Inflammatory macrophage treated with lipopolysaccharide for 1 hour (primary cell): ENCODE measurements at regions not wholly inside any gene's neighbourhood (a gene's known extent, or its start where the extent isn't known, plus 50 kb on each side); places are given as distances from the start of the nearest gene placed in this dataset.

ENCODE experiments used
- DNase-seq, 2 donors: peaks; one replicate each; pipeline ENCODE4 v3.0.0-alpha.2; 2020 to 2022

DNA sequence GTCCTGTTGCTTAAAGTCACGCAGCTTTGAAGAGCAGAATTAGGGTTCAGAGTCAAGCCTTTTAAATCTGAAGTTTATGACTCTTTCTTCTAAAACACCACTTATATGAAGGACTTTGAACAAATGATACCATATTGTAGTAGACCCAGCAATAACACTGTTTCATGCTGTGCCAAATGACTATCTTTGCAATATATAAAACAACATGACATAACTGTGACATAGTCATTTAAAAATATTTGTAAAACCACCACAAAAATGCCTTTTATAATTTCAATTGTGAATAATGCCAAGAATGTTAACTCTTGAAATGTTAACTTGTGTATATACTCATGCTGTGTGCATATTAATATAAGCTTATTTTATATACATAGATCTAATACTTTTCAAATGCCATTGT, 452.1 kb upstream of the NEGR1 start:
- no peak for DNase-seq

DNA sequence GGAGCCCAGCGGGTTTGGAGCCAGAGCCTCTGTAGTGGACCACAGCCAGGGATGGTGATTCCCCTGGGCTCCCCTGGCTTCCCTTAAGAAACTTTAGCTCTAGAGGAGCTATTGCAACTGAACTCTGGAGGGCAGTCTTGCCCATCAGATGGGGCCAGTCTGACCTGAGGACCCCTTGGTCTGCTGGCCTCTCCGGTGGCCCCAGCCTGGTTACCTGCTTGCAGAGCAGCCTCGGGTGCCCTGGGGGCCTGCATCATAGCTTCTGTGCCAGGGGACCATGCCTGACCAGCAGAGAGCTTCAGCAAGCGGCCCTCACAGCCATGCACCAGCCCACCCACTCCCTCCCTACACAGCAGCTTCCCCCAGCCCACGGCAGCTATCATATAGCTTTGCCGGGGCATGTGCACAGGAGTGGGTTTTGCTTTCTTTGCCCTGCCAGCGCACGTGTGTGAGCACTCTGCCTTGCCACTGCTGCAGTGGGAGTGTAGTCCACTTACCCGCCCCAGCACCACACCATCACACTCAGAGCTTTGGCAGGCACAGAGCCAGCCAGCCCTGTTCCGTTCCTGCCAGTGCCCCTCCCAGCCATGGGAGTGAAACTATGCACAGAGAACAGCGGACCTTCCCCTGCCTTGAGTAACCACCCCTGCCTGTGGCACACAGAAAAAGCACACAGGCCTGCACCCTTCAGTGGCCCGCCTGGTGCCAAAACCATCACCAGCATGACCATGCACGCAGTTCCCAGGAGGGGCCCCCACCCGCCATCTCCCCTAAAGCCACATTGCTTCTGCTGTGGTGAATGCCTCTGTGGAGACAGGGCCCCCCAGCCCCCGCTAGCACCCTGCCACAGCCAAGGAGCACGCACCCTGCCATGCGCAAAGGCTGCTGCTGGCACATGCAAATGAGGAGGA, 442.9 kb upstream of the NEGR1 start:
- DNase-seq, result no peak

DNA sequence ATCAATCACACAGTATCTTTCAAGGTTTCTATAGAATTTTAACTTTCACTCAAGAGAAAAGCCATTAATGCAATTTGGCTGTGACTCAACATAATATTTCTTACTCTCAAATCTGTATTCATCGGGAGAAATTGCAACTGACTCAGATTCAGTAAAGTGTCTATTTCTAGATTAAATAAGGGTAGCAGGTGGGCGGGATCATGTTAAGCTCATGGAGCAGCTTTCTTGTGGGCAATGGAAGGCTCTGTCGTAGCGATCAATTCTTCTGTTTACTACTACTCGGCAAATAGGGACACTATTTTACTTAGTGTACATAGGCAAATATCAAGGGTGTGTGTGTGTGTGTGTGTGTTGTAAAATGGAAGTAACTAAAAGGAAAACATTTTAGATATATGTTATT, 423.6 kb upstream of the NEGR1 start:
- no peak for DNase-seq

DNA sequence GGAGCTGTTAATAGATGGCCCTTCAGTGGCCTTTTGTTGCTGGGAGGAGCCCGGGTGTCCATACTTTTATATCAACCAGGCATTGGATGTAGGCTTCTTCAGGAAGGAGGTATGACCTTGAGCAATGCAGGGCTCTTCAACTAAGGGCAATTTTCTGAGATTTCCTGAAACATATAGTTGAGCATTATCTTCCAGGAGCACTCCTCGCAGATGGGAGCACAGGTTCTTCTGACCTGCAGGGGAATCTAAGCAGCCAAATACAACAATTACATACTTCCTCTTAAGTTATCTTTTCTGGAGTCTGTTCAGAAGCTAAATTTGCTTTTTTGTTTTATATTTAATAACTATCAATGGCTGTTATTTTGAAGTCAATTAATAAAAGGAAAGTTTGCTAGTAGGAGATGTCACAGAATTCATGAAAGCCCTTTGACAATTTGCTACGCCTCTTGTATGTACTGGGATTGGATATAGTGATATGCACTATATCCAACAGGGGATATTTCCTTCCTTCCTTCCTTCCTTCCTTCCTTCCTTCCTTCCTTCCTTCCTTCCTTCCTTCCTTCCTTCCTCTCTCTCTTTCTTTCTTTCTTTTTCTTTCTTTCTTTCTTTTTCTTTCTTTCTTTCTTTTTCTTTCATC, 422.6 kb upstream of the NEGR1 start:
- DNase-seq, result no peak

DNA sequence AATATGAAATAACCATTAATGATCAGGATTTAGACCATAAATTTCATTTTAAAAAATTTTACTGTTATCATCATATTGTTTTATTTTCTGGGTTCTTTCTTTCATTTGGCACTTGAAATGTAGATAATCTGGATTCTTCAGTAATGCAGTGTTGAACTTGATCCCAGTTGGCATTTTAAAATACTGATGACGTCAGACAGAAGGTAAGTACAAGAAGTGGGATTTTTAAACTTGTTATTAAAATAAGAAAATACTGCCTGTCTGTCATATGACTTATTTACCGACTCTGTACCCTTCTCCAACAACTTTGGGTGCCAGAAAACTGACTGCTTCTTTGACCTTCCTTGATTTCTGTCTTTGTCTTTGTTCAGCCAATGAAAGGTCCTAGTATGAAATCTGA, 415.1 kb upstream of the NEGR1 start:
- DNase-seq, result no peak

DNA sequence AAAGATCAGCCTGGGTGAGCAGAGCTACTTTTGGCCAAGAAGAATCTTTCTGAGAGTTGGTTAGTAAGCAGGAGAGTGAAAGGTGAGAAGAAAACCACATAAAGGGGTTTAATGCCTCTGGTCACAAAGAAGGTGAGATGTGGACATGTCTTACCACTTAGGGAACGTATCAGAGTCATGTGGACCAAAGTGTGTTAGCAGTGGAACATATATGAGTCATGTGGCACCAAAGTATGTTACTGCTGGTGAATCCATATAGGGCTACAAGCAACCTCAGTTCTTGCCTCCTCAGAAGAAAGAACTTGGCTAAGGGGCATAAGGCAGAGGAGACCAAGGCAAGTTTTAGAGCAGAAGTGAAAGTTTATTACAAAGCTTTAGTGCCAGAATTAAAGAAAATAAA, 411.6 kb upstream of the NEGR1 start:
- no peak for DNase-seq

DNA sequence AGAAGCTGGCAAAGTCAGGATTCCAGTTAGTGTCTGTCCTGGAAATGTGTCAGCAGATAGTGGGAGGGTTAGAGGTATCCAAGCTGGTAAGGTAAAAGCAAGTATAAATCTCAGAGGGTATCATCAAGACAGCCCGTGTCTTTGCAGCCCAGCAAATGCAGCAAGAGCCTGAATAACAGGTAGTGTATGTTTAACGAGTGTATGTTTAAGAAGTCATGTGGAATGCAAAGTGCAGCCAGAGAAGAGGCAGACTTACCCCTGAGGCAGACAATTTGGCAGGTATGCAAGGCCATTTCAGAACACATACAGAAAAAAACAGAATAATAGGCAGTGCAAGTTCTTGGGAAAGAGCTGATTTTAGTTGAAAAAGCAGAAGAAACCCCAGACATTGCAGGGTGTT, 411.0 kb upstream of the NEGR1 start:
- DNase-seq, result no peak

DNA sequence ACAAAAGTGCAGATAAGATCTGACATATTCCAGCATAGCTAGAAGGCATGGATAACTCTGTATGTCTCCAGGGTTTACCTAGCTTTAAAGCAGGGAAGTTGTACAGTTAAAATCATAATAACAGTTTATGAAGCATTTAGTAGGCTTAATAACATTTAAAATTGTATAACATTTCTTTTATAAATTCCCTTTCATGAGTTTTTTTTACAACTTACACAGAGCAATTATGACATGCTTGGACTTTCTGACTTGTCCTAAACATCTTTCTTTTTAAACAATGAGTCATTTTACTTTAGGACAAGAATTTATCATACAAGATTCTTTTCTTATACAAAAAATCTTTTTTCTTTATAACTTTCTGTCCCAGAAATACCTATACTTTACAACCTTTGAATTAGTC, 408.5 kb upstream of the NEGR1 start:
- no peak for DNase-seq

DNA sequence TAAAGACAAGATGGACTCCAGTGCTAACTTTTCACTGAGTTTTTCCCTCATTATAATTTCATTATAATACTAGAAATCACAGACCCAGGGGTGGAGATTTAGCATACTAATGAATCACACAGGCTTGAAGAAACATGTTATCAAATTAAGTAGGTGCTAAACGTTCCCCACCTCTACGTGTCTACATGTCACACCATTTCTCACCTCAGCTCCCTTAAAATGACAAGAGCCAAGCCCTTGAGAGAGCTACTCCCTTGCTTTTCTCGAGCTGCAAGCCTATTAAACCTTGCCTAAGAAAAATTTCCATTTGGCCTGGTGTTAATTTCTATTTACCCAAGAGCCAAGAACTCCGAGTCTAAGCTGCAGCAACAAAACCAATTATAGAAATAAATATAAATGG, 396.3 kb upstream of the NEGR1 start:
- no peak for DNase-seq

DNA sequence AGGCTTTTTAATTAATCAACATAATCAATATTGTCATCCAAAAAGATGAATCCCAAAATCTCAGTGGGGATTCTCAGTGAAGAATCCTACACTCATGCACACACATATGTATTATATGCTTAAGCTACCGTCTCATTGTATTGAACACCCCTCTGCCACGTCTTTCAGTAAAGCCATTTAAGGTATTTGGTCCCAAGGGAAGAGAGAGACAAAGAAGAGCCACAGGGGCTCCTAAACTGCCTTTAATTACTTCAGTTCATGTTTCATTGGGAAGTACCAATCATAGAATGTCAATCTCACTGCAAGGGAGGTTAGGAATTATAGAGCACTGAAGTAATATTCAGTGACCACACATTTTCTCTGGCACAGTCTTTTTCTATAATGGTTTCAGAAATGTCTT, 388.6 kb upstream of the NEGR1 start:
- no peak for DNase-seq

DNA sequence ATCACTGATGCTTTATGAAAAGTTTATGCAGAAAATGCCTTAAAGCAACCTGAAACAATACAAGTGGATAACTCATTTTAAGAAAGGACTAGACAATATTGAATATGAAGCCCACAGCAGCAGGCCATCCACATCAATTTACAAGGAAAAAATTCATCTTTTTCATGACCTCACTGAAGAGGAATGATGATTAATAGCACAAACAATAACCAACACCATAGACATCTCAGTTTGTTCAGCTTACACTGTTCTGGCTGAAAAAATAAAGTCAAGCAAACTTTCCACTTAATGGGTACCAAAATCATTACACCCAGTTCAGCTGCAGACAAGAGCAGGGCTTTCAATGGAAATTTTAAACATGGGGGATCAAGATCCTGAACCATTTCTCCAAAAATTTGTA, 380.6 kb upstream of the NEGR1 start:
- DNase-seq, result no peak

DNA sequence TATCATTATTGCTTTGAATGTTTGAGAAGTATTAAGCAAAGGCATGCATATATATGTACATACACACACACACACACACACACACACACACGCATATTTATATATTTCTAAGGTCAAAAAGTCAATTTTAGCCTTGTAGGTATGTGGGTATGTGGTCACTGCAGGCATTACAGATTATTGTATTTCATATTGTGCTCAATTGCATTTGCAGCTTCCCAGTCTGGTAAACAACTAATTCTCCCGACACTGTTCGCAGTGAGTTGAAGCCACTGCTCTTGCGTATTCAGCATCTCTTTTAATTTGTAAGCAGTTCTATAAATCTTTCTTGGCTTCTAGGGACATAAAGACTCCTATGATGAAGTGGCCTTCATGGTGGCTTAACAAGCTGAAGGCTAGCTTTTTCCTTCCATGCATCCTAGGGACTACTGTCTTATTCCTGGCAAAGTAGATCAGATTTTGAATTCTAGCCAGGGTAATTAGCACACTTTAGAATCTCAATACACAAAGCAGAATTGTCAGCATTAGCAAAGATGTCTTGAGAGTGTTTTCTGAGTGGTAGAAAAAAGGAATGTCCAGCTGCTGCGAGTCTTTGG, 368.6 kb upstream of the NEGR1 start:
- no peak for DNase-seq

DNA sequence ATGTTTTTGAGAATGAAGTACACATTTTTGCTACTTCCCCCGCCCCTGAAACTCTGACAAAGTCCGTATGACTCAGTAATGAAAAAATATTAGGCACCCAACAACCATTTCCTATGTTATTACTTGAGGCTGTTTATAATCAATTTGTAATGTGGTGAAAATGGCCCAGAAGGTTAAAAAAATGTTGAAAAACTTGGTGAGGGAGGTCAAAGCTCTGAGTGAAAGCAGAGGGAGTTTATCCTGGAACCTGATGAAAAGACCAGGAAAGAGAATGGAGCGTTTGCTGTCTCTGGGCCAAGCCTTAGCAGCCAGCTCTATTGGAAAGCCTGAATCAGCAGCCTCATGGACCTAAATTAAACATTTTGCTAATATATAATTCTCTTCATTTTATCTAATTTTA, 367.7 kb upstream of the NEGR1 start:
- DNase-seq, result no peak

DNA sequence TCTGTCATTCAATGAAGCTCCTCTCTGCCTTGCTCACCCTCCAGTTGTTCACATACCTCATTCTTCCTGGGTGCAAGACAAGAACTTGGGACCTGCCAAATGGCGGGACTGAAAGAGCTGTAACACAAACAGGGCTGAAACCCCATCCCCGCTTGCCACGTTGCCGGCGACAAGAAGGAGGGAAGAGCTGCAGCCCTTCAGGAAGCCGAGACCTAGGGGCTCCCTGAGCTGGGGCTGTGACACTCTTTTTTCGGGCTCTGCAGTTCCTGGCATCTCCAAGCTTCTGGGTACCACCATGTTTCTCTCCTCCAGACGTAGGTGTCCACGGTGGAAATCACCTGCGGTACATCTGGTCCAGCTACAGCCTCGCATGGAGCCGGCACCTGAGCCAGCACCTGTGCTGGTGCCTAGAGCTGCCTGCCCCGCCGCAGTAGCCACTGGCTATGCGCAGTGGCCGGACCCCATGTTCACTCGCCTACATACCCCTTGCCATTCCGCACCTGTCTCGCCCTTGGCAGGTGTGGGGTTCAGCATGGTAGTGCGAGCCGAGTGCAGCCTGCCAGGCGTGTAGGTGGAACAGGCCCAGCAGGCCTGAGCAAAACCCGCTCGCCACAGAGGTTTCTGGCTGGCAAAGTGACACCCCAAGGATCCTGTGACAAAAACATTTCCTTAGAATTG, 367.0 kb upstream of the NEGR1 start:
- DNase-seq, result no peak

DNA sequence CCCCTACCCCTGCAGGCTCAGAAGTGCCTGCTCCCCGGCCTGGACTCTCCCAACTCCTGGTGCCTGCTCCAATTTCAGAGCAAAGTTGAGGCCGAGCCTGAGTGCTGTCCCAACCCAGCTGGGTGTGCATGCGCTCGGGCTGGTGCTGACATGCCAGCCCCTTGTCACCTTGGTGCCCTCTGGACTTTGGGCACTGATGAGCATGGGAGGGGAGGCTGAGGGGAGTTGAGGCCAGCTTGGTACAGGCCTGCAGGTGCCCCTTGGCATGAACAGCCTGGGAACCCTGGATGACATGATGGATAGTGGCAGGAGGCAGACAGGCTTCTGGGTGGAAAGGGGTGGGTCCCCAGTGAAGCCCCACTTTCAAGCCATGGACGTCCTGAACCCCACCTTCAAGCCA, 366.1 kb upstream of the NEGR1 start:
- DNase-seq, result no peak

DNA sequence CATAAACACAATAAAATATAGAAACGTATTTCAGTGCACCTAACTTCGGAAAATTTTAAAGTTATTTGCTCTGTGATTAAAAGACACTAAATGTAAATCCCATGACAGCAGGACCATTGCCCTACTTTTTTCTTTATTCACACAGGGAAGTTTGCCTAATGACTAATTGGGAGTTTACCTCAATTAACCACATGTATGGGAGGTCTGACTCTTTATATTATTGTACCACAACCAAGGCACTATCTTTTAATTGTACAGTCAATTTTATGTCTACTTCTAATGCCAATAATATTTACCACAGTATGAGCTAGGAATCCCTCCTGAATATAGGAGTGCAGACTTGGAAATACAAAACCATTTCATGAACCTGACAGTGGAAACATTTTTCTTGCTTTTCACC, 360.8 kb upstream of the NEGR1 start:
- DNase-seq, result no peak

DNA sequence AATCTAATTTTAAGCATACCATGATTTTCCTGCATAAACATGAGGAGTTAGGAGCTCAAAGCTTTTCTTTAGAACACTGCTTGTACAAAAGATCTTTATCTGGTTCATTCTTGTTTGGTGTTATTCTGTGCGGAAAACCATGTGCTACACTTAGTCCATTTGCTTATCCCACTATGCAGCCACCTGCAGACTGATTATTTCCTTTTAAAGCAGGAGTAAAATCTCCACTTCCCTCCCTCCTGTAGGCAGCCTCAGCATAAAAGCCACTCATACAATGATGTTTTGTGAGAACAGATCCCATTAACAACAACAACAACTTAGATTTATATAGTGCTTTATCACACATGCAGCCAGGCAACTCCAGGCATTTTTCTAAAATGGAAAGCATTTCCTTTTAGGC, 355.3 kb upstream of the NEGR1 start:
- DNase-seq, result no peak

DNA sequence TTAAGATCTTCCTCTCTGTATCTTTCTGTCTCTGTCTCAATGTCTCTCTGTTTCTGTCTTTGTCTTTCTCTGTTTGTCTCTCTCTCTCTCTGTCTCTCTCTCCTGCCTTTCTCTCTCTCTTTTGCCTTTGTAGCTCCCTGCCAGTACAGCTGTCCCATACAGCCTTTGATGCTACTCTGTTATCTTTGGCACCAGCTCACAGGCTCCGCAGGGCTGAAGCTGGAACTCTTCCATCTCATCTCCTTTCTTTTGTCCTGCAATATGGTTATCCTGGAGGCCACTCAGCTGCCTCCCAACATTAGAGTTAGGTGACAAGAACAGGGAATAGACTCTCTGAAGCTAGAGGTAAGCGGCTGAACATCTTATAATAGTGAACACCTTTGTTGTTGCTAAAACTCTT, 354.3 kb upstream of the NEGR1 start:
- no peak for DNase-seq

DNA sequence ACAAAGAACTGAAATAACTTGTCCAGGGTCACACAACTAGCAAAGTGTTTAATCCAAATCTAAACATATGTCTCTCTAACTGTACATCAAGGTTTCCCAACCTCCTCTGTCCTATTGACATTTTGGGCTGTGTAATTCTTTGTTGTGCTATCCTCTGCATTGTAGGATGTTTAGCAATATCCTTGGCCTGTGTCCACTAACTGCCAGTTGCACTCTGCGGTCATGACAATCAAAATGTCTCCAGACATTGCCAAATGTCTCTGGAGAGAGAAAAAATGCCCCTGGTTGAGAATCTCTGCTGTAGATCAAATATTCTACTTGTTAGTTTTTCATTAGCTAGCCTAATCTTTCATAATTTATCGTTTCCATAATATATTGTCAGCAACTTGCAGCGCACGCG, 353.4 kb upstream of the NEGR1 start:
- DNase-seq, result peak; percentile 22 to 55

DNA sequence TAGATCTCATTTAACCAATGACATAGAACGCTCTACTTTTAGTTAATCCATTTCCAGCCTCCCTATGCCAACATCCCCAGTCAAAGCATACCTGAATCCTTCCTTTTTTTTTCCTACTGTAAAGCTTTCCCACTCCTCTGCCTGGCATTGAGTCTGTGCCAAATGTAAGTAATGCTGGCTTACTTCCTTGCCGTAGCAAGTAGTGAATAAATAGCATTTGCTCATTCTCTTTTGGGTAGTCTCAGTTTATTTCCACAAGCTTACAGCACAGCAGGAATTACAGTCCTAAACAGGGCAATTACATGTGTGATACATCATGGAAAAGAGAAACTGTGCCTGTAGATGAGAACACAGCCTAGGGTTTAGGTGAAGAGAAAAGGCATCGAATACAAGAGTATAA, 352.6 kb upstream of the NEGR1 start:
- DNase-seq, result no peak

DNA sequence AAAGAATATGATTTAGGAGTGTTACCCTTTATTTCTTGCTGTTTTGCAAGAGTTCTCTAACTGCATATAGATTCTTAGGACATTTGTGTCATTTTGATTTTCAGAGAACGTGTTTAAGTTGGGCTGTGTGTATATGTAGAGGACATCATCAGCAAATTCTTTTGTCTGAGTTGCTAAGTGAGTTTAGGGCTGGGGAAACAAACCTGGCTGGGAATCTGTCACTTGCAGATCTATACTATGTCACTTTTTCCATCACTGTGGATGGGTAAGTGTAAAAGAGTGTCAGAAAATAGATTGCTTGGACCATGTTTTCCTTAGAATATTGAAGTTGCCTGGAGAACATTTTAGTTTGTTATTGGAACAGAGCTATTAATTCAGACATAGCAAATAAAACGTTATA, 349.1 kb upstream of the NEGR1 start:
- DNase-seq, result no peak

DNA sequence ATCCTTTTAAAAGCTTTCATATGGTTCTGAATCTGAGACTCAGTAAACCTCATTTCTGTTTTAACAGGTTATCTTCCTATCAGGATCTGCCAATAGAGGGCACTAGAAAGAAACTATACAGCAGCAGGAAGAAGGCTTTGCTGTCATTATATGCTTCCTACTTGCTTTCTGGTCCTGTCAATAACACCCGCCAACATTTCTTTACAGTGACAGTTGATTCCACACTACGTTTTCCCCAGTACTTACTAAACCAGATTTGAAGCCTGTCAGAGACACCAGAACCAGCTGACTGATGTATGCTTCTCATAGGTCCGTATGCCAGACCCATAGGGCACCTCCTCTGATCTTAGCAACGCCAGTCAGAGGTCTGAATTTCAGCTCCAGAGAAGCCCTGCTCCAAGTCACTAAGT, 341.0 kb upstream of the NEGR1 start:
- peak; percentile 34 to 75 for DNase-seq

DNA sequence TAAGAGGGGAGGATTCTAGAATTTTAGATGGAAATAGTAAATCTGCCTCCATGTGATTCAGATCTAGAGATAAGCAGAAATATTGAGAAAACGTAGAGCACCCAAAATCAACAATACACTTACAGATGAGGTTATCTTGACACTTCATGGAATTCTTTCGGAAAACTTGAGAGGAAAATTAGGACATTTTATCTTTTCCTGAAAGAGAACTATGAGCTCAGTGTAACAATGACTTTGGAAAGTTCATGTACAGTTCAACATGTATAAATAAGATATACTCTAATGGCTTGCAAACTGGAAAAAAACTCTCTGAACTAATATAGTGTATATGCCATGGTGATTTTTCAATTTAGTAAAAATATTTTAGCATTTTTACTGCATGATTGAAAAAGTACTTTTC, 338.1 kb upstream of the NEGR1 start:
- no peak for DNase-seq
